Fibroblast of gingiva (primary cell): ENCODE measurements at regions not wholly inside any gene's neighbourhood (a gene's known extent, or its start where the extent isn't known, plus 50 kb on each side); places are given as distances from the start of the nearest gene placed in this dataset.

Experiments used
- DNase-seq: peaks from one replicate; pipeline ENCODE4 v3.0.0-alpha.2; 2011; ENCODE audit warnings: low read depth

DNA sequence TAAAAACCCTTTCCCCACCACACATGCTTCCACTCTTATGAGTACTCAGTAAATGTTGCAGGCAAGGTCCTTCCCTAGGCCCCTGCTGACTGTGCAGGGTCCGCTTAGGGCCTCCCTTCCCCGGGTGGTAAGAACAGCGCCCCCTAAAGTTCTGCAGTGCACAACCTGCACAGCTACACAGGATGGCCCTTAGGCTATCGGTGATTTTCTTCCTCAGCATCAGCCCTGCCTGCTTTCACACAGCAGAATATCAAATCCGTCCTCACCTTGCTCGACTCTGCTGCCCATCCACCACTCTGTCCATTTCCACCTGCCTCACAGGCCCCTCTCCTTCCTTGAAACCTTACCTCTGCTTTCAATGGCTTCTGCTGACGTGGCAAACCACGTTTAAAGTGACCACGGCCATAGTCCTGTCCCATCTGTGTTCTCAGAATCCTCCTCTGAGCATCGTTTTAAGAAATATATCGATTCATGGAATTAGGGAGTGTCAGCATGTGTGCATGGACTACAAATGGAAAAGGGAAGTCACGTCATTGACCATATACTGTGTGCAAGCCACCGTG is 51.4 kb upstream of the TMEM132E start:
- DNase-seq: no peak

DNA sequence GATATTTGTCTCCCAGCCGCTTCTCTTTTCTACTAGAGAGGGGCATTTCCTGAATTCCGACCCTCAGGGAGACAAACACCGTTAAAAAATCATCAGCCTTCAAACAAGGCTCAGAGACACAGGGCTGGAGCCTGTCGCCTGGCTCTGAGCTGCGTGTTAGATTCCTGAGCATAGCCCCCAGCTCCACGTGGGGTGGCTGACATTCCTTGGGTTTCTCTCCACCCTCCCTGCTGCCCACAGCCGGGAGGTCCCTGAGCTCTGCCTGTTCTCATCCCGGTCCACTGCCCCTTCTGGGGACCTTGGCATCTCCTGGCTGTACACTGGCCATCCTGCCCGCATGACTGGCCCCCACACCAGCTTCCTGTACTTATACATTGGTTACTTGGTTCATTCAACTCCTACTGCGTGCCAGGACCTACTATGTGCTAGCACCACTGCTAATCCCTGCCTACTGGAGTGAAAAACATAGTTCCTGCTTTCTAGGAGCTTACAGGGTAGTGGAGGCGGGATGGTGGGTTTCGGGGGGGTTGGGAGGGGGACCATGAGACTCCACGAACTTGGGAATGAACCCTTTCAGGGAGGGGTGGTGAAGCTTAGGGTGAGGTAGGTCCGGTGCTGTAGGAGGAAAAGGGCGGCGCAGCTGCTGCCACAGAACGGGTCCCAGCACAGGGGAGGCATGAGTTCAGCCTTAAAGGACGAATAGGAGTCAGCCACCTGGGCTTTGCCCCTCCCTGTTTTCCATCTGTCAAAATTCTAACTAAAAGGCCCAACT is 52.1 kb upstream of the TMEM132E start:
- DNase-seq: no peak

DNA sequence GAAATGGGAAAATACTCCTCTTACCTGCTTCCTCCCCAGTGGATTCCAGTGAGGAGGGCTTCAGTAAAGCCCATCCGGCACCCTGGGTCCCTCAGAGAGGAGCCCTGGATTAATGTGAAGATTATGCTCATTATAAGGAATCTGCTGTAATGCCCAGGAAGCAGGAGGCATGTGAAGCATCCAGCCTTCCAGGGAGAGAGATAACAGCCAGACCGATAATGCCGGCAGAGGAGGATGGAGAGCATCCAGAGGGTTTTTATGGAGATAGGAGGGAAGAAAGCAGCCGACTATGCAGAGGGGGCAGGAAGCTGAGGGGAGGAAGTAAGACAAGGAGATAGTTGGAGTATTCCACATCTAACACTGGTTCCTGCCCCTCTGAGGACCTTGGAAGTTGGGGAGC is 53.7 kb upstream of the TMEM132E start:
- no peak for DNase-seq

DNA sequence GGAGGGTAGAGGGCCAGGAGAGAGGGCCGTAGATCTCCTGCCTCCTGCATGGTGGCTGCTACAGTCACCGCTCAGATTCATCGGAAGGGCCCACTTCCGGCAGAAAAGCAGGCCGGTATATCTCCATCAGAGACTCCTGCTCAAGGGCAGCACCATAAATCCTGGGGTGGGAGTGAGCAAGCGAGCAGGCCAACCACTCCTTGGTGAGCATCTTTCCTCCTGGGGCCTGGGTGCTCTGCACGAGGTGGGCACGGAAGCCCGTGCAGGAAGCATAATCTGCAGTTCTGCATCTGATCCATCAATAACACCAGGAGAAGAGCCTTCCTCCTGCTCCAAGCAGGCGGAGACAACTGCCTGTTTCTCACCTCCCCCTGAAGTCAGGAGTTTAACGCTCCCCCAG is 57.4 kb upstream of the TMEM132E start:
- DNase-seq: no peak

DNA sequence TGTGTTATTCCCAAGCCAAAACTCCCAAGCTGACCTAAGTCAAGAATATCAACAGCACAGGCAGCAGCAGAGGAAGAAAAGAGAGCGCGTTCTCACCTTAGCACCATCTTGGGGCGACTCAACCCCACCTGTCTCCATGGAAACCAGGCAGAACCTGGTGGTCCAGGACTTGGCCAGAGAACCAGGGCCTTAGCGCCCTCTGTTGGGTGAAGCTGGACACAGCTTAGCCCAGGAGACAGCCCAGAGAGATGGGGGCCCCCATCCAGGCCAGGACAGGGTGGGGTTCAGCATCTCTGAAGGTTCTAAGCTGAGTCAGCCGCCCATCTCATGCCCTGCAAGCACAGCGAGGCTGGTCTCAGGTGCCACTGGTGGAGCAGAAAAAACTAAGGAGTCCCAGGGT is 60.1 kb upstream of the TMEM132E start:
- DNase-seq: no peak

DNA sequence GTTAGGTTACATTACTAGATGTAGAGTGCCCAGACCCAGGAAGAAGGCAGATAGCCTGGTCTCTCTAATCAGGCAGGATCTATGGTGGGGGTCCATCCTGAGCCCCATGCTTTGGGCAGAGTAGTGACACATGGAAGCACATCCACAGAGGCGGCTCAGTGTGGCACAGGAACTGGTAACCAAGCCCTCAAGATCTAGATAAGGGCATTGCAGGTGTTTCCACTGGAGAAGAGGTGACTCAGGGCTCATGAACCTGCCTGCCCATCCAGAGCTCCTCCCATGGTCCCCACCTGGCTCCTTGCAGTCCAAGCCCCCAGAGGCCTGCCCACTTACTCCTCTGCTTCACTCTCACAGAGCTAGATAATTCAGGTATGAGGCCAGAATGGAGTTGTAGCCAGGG is 62.0 kb upstream of the TMEM132E start:
- no peak for DNase-seq

DNA sequence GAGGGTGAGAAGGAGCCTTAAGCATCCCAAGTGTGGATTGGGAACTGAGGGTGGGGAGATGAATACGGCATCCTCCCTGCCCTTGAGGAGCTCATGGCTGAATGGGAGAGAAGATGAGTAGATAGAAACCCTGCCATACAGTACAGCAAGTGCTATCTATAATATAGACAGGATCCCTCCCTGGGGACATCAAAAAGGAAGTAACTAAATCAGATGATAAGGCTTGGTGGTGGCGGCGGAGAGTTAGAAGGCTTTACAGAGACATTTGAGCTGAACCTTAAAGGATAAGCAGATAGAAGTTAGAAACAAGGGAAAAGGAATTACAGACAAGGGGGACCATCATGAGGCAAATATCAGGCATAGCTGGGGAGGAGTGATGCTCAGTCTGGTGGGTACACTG is 67.5 kb upstream of the TMEM132E start:
- no peak for DNase-seq

DNA sequence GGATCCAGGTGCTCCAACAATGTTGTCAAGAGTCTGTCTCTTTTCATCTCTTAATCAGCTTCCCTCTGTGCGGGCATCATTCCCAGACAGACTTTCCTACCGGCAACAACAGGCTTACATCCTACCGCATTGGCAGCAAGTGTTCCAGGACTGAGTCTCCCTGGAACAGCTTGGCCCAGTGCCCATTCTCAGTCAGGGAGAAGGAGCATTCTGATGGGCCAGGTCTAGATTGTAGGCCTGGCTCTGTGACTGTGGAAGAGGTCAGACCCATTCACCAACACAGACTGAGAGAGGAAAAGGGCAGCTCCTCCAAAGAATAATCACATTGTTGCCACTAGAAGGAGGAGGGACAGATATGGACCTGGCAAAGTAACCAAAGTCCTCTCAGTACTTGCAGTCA is 68.1 kb upstream of the TMEM132E start:
- no peak for DNase-seq

DNA sequence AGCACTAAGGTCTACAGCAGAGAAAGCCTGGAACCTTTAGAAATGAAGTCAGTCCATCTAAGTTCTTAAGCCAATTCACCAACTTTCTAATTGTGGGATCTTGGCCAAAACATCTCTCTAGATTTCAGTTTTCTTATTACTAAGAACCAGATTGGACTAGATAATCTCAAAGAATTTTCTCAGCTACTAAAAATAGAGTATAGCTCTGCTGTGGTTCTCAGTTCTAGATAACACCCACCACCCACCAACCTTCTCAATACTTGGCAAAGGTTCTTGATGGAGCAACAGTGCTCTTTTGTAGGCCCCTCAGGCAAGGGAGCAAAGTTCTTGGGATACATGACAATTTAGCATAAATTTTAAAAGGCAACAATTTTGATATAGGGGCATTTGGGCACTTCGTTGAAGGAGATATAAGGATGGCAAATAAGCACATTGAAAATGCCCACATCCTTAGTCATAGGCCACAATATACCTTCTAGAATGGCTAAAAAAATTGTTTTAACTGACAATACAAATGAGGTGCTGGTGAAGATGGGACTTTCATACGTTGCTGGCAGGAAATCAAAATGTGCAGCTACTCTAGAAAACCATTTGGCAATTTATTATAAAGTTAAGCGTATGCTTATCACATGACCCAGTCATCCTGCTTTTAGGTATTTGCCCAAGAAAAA is 74.4 kb upstream of the TMEM132E start:
- DNase-seq: no peak

DNA sequence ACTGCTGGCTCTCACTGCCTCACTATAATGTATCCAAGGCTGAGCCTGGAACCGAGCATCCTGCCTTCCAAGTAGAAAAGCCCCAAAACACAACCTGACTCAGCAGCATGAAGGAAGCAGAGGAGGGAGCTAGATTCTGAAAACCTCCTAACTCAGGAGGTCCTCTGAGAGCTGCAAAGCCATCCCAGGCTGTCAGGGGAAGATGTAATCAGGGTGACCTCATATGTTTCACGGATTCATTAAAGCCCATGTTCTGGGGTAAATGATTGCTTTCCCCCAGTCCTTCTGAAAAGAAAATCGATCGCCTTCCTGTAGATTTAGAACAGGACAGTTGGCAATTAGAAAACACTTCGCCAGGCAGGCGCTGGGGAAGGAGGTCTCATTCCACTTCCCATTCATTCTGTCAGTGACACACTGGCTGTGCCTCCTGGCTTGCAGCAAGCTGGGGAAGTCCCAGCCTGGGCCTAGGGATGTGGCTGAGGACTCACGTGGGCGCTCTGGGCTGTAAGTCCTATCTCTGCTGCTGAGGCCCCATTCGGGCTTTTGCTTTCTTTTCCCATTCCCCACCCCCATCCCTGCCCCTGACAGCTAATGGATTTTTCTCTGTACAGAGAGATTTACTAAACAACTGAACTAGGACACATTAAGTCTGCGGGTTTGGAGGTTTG is 75.7 kb upstream of the TMEM132E start:
- no peak for DNase-seq

DNA sequence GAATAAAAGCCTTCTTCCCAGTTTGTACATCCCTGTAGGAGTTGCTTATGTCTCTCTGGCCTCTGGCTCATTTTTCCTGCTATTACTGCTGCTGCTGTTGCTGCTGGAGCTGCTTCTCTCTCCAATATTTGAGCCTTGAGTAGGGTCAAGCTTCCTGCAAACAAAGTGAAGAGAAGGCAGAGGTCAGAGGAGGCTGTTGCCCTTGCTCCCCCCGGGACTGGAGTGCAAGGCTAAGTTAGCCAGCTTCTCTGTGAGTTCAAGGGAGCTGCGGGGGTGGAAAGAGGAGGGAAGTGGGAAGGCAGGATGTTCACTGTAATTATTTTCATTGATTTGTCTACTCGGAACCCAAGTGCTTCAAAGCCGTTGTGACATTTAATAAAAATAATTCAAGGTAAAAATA is 77.0 kb upstream of the TMEM132E start:
- no peak for DNase-seq

DNA sequence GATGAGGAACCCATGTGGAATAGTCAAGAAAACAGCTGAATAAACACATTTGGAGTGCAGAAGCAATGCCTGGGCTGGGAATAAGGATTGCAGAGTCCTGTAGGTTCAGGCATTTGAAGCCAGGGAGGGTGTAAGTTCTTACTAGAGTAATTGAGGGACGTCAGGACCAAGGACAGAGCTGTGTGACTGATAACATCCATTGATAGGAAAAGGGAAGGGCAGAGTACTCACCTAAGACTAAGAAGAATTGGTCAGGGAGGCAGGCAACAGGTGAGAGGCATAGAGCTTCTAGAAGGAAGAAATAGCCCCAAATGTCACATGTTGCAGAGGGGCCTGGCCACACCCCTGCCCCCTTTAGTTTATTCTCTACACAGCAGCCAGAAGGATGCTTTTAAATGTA is 79.8 kb upstream of the TMEM132E start:
- no peak for DNase-seq

DNA sequence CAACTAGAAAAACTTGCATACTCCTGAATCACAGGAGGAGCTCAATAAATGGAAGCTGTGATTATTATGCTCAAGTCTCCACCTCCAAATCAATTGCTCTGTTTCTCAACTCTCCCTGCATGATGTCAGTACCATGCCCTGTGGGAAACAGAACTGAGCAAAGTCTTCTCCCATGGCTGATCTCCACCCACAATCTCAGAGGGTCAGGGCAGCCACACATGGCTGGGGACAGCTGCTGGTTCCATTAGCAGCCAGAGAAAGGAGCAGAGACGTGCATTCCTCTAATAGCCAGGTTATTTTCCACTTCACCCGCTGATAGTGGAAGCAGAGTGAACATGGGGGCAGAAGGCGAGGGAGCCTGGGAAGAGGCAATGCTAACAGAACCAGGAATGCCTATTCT is 85.5 kb upstream of the TMEM132E start:
- DNase-seq: no peak

DNA sequence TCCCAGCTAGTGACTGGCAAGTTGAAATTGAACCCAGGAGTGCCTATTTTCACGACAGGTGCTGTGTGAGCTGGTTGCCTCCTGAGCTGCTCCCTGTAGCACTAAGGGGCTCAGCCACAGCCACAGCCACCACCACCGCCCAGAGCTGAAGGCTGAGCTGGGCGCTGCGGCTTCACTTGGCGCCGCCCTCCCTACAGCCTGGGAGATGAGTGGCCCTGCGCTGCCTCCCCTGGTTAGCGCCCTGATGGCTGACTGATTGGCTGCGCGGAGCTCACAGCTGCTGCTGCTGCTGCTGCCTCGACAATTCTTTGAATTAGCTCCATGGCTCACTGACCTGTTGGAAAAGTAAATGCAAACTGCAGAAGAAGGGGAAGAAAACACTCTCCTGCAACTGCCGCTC is 91.8 kb upstream of the TMEM132E start:
- DNase-seq: no peak

DNA sequence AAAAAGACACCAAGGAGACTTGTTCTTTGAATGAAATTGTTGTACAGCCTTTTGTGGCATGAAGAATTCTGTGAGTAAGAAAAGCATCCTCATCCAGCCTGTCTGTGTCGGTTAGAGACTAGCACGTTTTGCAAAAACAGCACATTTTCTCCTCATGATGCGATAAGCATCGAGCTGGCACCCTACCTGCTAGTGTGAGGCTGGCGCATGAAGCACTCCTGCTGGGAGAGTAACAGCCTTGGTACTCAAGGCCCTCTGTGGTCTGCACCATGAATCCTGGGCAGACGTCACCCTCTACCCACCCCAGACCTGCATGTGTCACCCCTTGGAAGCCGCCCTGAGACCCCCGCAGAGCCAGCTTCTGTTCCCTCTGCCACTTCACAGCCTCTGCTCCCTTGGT is 92.6 kb upstream of the TMEM132E start:
- no peak for DNase-seq

DNA sequence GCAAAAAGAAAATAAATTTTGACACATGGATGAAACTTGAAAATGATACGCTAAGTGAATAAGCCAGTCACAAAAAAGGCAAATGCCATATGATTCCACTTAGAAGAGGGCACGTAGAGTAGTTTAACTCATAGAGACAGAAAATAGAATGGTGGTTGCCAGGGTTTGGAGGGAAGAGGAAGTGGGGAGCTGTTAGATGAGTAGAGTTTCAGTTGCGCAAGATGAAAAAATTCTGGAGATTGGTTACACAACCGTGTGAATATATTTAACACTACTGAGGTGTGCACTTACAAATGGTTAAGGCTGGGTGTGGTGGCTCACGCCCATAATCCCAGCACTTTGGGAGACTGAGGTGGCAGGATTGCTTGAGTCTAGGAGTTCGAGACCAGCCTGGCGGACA is 93.4 kb upstream of the TMEM132E start:
- no peak for DNase-seq

DNA sequence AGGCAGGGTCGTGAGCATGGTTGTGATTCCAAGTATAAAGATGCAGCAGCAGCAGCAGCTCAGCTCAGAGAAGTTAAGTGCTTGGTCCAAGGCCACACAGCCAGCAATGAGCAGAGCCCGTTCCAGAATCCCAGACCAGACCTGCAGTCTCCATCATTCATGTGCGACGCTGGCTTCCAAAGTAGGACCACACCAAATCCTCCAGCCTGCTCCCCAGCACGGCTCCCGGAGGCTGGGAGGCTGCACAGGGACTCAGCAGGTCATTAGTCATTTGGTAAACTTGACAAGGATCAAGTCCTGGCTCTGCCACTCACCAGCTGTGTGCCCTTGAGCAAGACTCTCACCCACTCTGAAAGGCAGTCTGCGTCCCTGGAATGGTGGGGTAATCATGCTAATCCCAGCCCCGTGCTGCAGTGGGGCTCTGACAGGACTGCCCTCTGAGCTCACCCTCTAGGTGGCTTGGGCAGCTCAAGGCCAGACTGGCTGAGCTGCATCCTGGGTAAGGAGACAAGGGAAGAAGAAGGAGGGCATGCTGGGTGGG is 95.1 kb upstream of the TMEM132E start:
- DNase-seq: no peak

DNA sequence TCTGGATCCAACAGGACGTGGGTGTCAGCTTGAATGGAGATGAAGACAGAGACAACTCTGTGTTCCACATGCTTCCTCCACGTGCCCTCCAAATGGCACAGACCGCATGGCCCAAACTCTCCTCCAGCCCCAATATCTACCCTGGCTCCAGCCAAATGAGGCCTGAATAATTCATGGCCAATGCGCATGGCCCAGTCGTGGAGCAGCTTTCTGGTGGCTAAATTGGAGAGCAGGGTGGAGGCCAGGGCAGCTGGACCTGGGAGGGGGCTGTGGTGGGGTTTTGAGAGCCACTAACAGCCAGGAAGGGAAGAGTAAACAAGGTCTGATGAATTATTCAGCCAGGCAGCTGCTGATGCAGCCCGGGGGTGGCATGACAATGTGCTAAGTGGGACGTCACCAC is 96.7 kb upstream of the TMEM132E start:
- no peak for DNase-seq

DNA sequence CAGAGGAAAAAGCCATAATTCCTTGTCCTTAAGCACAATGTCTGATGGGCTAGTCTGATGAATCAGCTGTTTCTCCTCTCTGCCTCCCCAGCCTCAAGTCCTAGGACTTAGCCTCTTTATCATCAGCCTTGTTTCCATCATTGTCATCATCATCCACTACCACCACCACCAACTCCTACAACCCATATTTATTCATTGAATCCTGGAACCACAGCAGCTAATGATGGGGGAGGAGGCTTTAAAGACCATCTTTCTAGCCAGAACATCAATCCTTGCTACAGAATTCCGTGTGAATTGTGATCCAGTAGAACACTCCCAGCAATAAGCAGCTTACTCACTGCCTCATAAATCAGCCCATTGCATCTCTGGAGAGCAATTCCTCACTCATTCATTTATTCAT is 97.6 kb upstream of the TMEM132E start:
- no peak for DNase-seq

DNA sequence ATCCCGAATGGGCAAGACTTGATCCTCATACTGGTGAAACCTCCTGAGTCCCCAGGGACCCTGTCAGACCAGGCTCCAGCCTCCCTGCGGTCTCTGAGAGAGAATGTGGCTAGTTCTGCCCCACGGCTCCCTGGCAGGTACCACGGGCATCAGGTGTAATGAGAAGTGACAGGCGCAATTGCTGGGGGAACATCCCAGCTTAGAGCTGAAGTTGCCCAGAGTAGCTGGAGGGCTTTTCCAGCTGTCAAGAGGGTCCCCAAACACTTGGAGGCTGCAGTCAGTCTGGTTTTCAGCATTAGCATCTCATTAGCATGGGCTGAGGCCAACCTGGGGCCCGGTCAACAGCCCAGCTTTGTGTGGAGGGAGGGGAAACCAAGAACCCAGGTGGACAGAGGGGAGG is 100.0 kb upstream of the TMEM132E start:
- no peak for DNase-seq

DNA sequence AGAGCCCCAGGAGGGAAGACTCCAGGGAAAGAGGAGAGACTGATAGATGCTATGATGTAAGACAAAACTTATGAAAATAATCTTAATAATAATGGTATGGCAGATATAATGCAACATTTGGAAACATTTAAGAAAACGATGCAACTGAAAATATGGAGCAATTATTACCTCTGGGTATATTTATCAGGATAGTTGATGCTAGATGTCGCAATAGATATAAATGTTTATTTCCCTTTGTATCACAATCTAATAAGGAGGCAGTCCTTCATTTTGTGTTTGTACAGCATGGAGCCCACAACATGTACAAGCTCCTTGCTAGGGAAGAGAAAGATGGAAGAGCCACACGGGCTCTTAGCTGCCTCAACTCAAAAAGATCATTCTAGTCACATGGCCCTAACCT is 101.1 kb upstream of the TMEM132E start:
- DNase-seq: no peak

DNA sequence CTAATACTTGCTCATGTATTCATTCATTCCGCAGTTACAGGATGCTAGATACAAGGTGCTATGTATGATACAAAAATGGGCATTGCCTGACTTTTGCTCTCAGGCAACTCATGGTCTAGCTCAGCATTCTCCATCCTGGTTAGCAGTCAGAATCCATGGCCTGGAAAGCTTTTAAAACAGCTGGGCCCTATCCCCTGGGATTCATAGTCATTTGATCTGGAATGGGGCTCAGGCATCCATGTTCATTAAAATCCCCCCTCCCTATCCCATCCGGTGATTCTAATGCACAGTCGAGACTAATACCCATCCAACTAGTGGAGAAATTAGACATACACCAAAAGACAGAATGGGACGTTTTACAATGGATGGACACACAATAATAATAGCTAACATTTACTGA is 104.1 kb upstream of the TMEM132E start:
- DNase-seq: no peak

DNA sequence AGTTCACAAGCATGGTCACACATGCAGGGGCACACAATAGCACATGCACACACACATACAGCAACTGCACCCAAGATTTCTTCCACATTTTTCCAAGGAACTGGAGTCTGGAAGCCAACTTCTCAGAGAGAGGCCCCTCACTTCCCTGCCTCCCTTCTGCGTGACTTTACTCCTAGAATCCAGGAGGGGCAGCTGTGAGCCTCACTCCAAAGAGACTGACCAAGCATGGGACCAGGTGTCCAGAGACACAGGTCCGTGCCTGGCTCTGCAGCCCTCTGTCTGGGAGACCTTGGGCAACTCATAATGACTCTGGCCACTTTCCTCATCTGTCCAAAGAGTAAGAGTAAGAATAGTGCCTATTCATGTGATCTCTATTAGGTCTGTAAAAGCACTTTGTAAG is 104.7 kb upstream of the TMEM132E start:
- no peak for DNase-seq
